MM.1S (cell line): ENCODE measurements at regions not wholly inside any gene's neighbourhood (a gene's known extent, or its start where the extent isn't known, plus 50 kb on each side); places are given as distances from the start of the nearest gene placed in this dataset.

ENCODE experiments used
- DNase-seq: peaks from one replicate; pipeline ENCODE4 v3.0.0-alpha.2; 2015
- H2AFZ ChIP-seq: fragments of 300-600 bp; sonication (generic); 2 replicates; pipeline ENCODE4 v1.6.0; 2016; ENCODE audit warnings: antibody characterized with exemption, low read length
- H3F3A ChIP-seq: fragments of 300-600 bp; sonication (generic); 2 replicates; pipeline ENCODE4 v1.6.1; 2016; ENCODE audit warnings: mild to moderate bottlenecking, antibody characterized with exemption, low read length, moderate library complexity, mixed read lengths; ENCODE audit not compliant: insufficient read depth
- H3K27ac ChIP-seq: fragments of 300-600 bp; sonication (generic); 2 replicates; pipeline ENCODE4 v1.5.1; 2016; ENCODE audit warnings: mild to moderate bottlenecking, low read length
- H3K27me3 ChIP-seq: fragments of 300-600 bp; sonication (generic); replicated peaks from 2 replicates; pipeline ENCODE4 v1.6.0; 2016; ENCODE audit warnings: low read length; ENCODE audit not compliant: insufficient read depth
- H3K36me3 ChIP-seq: fragments of 300-600 bp; sonication (generic); replicated peaks from 2 replicates; pipeline ENCODE4 v1.6.1; 2016; ENCODE audit warnings: mild to moderate bottlenecking, low read length, mixed read lengths; ENCODE audit not compliant: insufficient read depth
- H3K4me1 ChIP-seq: fragments of 300-600 bp; sonication (generic); 2 replicates; pipeline ENCODE4 v1.6.1; 2016; ENCODE audit warnings: low read length, mixed read lengths
- H3K4me2 ChIP-seq: fragments of 300-600 bp; sonication (generic); 2 replicates; pipeline ENCODE4 v1.6.0; 2016; ENCODE audit warnings: low read depth, low read length
- H3K4me3 ChIP-seq: fragments of 300-600 bp; sonication (generic); 2 replicates; pipeline ENCODE4 v1.5.1; 2016; ENCODE audit warnings: low read length, mixed read lengths
- H3K79me2 ChIP-seq: fragments of 300-600 bp; sonication (generic); 2 replicates; pipeline ENCODE4 v1.6.1; 2016; ENCODE audit warnings: mixed run types, low read length, mixed read lengths
- H3K9ac ChIP-seq: fragments of 300-600 bp; sonication (generic); 2 replicates; pipeline ENCODE4 v1.6.1; 2016; ENCODE audit warnings: low read length, mixed read lengths
- H3K9me2 ChIP-seq: fragments of 300-600 bp; sonication (generic); replicated peaks from 2 replicates; pipeline ENCODE4 v1.6.1; 2016; ENCODE audit warnings: mild to moderate bottlenecking, low read length, mixed read lengths; ENCODE audit not compliant: insufficient read depth
- H3K9me3 ChIP-seq: fragments of 300-600 bp; sonication (generic); replicated peaks from 2 replicates; pipeline ENCODE4 v1.6.1; 2016; ENCODE audit warnings: mild to moderate bottlenecking, low read length, mixed read lengths; ENCODE audit not compliant: insufficient read depth
- H4K20me1 ChIP-seq: fragments of 300-600 bp; sonication (generic); 2 replicates; pipeline ENCODE4 v1.6.1; 2016; ENCODE audit warnings: mild to moderate bottlenecking, low read length, moderate library complexity, mixed read lengths; ENCODE audit not compliant: insufficient read depth
- CTCF ChIP-seq: fragments of 300-600 bp; sonication (generic); IDR thresholded peaks from 2 replicates; pipeline ENCODE4 v1.5.1; 2016; ENCODE audit warnings: antibody characterized with exemption, low read length, mixed read lengths
- EZH2 ChIP-seq: fragments of 300-600 bp; sonication (generic); optimal IDR thresholded peaks from 2 replicates; pipeline ENCODE3; 2017; ENCODE audit warnings: low read depth, mild to moderate bottlenecking, antibody characterized with exemption, low read length, mixed read lengths
- EZH2phosphoT487 ChIP-seq: fragments of 300-600 bp; sonication (generic); IDR thresholded peaks from 2 replicates; pipeline ENCODE4 v1.6.1; 2018; ENCODE audit warnings: antibody characterized with exemption, low read length

- Histone ChIP-seq H3K79me2 (no peaks in the 10 kb centered on the region), H3K36me3 (no peaks in the 10 kb centered on the region), H3K4me3 (no peak overlapping the region), H3K4me1 (peaks cover 16% of the 10 kb centered on the region), H2AFZ (no peak overlapping the region), H3K9me2 (no peaks in the 10 kb centered on the region), H3F3A (peaks cover 14% of the 10 kb centered on the region), H3K9me3 (no peaks in the 10 kb centered on the region), H3K27ac (no peak overlapping the region), H3K27me3 (no peaks in the 10 kb centered on the region), H4K20me1 (no peaks in the 10 kb centered on the region), H3K4me2 (no peak overlapping the region), H3K9ac (no peak overlapping the region)
- TF ChIP-seq EZH2phosphoT487 (no peak), EZH2 (no peak), CTCF (no peak)
- DNase-seq, result no peak
Measured at GRCh38 chr11:88438721-88439120, 101.2 kb upstream of the CTSC start.

GRCh38 chr11:88435415-88435814 is 97.9 kb upstream of the CTSC start:
- TF ChIP-seq CTCF (no peak), EZH2phosphoT487 (no peak), EZH2 (no peak)
- no peaks in the 10 kb centered on the region for H3K79me2 ChIP-seq
- H3K36me3 ChIP-seq, result no peaks in the 10 kb centered on the region
- H4K20me1 ChIP-seq, result no peaks in the 10 kb centered on the region
- H3K9ac ChIP-seq, result no peak overlapping the region
- peak overlapping the region; percentile 20; the same call in 1 of the 2 replicates for H3K4me2 ChIP-seq
- peak; percentile 77 for DNase-seq
- no peak overlapping the region for H2AFZ ChIP-seq
- peaks cover 14% of the 10 kb centered on the region for H3F3A ChIP-seq
- no peak overlapping the region for H3K4me3 ChIP-seq
- H3K4me1 ChIP-seq, result peaks cover 16% of the 10 kb centered on the region
- peak overlapping the region; percentile 14; the same call in 1 of the 2 replicates for H3K27ac ChIP-seq
- no peaks in the 10 kb centered on the region for H3K9me2 ChIP-seq
- no peaks in the 10 kb centered on the region for H3K9me3 ChIP-seq
- no peaks in the 10 kb centered on the region for H3K27me3 ChIP-seq

- DNase-seq, result no peak
- peaks cover 14% of the 10 kb centered on the region for H3F3A ChIP-seq
- H3K9ac ChIP-seq, result no peak overlapping the region
- no peaks in the 10 kb centered on the region for H3K79me2 ChIP-seq
- H3K9me2 ChIP-seq, result no peaks in the 10 kb centered on the region
- H3K4me3 ChIP-seq, result no peak overlapping the region
- no peaks in the 10 kb centered on the region for H4K20me1 ChIP-seq
- no peaks in the 10 kb centered on the region for H3K27me3 ChIP-seq
- H3K27ac ChIP-seq, result no peak overlapping the region
- no peak overlapping the region for H2AFZ ChIP-seq
- no peaks in the 10 kb centered on the region for H3K36me3 ChIP-seq
- H3K9me3 ChIP-seq, result no peaks in the 10 kb centered on the region
- H3K4me1 ChIP-seq, result peaks cover 16% of the 10 kb centered on the region
- no peak overlapping the region for H3K4me2 ChIP-seq
- no peak for TF ChIP-seq CTCF
Measured at GRCh38 chr11:88434333-88434976, 96.9 kb upstream of the CTSC start.
